ENCODE measurements at regions not wholly inside any gene's neighbourhood (a gene's known extent, or its start where the extent isn't known, plus 50 kb on each side); places are given as distances from the start of the nearest gene placed in this dataset.
"Not testable (repeated sequence)": the region's sequence is repeated elsewhere in the genome, so short reads cannot be mapped to it uniquely, and the experiment has no call there.

DNA sequence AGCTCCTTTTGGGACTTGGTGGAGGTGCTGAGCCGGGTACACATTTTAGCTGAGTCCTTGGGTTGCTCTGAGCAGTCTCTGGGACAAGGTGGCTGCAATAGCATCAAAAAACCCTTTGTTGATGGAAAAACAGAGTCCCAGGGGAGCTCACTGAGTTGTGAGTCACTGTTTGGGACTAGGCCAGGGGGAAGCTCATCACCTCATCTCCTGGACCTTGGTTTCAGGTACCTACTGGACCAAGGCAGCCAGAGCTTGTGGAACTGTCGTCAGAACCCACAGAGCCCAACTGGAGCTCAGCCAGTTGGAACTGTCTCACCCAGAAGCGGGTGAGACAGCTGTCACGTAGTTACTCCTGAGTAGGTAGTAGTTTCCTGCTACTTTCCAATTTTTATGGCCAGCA, 146.7 kb downstream of the HLX start:
- no peak for DNase-seq (ENCODE audit: low read depth)

DNA sequence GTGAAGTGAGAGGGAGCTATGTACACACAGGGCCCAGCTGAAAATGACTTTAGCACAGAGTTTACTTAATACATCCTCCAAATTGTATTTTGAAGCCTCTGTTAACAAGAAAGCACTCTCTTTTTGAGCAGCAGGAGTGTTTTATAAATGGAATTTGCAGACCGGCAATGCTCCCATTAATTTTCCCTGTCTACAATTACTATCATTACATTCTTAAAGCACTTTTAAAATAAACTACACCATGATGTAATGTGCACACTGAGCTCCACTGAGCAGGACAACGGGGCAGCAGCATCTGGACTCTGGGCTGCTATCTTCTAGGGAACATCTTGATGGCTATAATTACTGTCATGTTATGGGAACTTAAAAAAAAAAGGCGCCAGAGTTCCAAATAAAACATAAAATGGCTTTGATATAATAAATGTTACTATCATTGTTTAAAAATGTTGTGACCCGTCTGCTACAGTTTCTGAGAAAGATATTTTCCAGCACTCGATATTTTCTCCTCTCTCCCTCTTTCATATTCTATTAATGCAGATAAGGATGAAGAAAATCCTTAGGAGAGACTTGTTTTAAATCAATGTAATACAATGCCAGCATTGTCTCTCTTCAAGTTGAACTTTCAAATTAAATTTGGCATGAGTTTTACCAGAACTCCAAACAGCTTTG, 150.9 kb downstream of the HLX start:
- no peak for DNase-seq (ENCODE audit: low read depth)

DNA sequence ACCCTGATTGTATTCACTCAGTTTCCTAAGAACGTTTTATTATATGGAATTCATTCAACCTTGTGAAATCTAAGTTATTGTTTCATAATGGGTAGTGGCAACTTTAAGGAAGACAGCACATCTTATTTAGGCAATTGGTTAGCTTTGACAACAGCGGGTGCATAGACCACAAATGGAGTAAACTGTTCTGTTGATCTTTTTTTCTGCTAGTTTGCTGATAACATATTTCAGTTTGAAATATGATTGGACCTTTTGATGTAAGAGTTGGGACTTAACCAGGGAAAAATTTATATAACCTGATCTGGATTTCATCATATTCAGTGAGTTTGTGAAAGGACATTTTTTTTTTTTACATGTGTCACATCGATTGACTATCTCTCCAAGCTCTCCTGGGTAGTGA, 151.7 kb downstream of the HLX start:
- no peak for DNase-seq (ENCODE audit: low read depth)

DNA sequence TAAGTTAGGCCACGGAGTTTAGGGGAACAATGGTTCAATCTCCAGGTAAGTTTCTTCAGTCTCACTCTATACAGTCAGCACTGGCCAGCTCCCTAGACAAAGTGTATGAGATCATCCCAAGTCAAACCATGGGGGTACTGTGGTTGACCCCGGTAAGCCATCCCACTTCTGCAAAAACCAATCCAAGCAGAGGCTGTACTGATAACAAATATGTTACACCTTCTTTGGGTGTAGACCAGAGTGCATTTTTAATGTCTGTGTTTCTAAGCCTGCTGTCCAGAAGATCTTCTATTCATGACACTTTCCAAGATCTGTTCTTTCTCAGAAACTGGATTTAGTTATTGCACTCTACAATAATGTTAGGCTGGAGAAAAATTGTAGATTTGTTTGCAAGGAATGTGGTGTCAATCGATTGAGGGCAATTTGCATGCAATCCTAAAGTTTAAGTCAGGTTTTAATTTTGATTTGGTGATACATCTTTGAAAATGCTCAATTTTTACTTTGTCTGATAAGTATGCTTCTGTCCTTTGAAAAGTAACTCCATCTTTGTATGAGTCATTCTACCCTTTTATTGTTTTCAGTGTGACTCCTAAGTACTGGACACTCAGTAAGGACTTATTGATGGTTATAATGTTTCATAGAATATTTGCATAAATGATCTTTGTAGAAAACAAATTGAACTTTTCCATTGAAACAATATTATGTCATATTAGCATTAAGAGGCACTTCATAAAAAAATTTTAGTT, 152.4 kb downstream of the HLX start:
- no peak for DNase-seq (ENCODE audit: low read depth)

DNA sequence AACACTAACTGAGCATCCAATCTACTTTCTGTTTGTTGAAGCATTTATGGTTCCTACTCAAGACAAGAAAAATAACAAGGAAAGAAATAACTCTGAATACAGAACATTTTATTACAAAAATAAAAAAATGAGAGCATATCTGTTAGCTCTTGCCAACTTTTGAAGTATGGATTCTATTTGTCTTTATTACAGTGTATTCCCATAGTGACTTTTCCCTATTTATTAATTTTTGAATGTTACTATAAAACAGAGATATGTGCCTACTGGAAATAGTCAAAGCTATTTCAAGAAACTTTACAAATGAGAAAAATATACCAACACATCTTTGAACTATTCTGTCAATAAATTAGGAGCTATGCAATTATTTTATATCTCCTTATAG, 153.0 kb downstream of the HLX start:
- DNase-seq (ENCODE audit: low read depth) = no peak

DNA sequence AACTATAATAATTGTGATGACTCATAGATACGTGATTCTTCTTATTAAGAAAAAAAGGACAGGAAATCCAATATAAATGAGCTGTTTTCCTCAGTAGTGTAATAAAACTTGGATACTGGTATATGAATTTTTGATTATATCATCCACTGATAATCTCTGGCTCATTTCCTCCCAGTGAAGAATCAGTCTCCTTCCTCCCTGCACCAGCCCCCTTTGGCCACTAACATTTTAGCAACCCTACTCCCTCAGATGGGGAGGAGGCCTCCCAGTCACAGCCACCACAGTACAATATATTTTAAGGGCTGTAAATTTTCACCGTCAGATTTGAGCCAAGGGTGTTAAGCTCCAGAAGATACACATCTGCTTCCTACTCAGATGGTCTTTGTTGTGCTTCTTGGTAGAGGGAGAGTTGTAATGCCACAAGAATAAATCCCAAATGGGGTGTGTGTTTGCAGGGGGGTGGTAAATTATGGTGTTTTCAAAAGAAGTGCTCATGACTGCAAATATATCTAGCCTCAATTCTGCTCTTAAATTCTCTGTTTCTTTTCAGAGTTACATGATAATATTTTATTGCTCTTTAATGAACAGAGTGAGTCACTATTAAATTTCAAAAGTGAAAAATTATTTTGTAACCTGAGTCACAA, 153.5 kb downstream of the HLX start:
- DNase-seq (ENCODE audit: low read depth) = no peak

DNA sequence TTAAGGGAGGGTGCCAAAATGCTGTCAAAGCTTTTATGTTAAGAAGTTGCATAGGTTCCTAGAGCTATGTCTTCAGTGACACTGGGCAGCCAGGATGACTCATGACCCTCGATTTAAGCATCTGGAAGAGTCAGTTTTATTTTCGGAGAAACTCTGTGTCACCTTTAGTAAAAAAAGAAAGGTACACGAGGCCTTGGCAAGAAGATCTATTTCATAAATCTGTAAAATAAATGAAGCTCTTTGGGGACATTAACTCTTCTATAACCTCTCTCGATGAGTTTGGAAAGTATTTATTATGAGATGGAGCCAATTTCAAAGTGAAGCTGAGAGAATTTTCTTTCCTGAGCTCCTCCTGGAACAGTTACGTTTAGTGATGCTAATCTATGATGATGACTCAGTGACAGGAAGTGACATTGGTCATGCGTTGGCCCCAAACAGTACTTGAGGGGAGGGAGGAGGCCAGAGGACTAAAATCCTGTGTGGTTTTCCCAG, 156.5 kb downstream of the HLX start:
- DNase-seq (ENCODE audit: low read depth) = no peak

DNA sequence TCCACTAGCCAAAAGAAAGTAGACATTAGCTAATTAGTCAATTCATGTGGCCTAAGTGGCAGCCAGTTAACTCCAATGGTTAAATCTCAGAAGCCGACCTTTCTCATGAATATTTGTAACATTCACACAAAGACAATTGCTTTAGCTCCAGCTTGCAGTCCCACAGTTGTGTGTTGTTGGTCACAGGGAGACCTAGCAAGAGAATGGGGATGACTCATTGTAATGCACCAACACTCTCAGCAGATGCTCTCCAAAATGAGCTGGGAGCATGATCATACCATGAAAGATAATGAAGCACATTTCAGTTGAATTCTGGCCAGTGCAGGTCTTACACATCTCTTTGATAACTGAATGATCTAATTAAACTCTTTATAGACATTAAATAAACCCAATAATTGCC, 160.4 kb downstream of the HLX start:
- DNase-seq (ENCODE audit: low read depth) = no peak

DNA sequence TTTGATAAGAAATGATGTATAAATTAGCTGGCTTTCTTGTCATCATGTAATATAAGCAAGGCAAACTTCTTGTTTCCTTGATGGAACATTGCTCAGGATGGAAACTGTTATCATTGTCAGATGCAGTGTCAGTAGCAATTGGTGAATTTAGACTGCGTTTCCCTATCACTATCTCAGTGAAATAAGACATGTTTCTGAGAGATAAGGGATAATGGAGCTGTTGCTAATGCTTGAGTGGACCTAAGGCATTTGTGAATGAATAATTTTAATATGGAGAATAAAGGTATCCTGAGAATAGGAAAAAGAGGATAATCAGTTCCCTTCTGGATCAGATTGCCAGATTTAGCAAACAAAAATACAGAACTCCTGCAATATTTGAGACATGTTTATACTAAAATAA, 160.9 kb downstream of the HLX start:
- no peak for DNase-seq (ENCODE audit: low read depth)

DNA sequence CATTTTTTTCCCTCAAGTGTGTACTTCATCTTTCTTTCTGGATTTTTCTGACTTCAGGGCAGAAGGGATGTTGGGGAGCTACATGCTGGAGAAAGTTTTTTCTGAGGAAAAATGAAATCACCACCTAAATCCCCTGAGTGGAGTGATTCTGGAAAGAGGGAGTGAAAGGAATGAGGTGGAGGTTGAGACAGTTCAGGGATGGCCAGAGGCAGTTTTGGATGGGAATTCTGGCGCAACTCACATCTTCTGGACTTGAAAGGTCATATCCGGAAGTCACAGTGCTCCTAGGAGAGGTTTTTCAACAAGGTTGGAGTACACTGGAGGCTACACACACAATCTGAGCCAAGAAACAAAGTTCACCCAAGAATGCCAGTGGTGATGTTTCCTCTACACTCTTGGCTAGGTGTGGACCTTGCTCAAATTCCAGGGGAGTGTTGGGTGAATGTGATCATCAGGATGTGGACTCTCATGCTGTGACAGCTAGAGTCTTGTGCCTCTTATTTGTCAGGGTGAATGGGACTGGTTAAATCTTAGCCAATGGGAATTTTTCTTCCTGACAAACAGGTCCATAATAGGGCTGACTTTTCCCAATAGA, 161.5 kb downstream of the HLX start:
- DNase-seq (ENCODE audit: low read depth) = no peak

DNA sequence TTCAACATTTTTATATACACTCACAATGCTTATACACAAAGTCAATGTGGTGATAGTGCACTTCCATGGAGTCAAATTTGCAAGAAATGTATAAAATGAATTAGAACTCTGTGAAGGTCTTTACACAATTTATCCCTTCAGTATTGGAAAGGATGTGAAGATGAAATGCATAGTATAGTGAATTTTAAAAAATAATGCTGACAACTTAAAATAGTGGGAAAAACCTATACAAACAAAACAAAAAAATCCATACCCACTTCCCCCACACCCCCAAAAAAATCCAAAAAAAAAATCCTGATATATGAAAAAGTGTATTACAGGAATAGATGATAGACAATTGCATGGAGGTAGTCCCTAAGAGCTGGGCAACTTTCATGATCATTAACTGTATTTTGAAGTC, 165.3 kb downstream of the HLX start:
- no peak for DNase-seq (ENCODE audit: low read depth)

DNA sequence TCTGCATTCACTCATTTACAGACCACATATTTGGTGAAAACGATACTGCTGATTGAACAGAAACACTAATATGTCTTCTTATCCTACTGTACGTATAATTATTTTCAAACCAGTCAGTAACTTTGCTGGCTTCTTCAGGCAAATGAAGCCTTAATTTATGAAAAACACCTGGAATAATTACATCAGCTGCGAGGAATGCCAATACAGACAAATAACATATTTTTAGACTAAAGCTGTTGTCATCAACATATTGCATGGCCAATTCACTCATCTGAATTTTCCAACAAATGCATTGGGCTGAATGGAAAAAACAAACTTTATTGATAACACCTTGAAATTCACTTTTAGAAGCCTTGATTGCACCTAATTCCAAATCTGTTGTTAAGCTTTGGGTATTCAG, 165.9 kb downstream of the HLX start:
- DNase-seq (ENCODE audit: low read depth) = no peak

DNA sequence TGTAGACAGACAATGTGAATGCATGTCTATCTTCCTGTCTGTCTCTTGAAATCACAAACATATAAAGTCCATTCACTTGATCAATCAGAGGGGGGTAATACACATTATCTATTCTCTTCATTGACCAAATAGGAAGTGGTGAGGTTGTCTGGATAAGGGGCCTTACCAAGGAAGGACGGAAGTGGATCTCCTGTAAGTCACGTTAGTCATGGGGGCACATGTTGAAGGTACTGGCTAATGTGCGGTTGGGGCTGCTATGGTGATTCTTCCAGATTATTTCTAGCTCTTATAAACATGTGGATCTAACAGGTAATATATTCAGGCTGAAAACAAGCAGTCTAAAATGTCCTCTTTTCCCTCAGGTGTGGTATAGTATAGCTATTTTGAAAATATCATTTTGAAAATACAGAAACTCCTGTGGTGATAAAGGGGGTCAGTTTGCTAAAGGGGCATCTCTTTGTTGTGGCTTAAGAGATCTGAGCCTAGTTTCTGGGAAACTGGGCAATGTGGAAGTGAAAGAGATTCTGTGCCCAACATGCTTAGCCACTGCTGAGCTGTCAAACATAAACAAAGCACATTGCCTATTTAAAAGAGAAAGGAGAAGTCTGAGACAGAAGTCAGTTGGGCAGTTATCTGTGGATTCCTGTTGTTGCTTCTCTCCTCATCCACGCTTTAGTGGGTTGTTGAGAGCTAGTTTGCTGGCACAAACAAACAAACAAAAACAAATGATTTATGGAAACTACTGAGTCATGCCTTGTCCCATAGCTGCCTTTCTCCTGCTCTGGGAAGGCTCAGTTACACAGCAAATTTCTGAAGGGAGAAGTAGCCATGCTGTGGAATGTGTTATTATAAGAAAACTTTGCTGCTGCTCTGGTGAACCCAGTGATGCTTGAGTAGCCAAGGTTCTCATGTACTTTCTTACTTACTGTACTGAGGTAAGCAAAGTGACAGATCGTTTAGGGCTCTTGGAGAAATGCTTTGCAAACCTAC, 166.9 kb downstream of the HLX start:
- no peak for DNase-seq (ENCODE audit: low read depth)

DNA sequence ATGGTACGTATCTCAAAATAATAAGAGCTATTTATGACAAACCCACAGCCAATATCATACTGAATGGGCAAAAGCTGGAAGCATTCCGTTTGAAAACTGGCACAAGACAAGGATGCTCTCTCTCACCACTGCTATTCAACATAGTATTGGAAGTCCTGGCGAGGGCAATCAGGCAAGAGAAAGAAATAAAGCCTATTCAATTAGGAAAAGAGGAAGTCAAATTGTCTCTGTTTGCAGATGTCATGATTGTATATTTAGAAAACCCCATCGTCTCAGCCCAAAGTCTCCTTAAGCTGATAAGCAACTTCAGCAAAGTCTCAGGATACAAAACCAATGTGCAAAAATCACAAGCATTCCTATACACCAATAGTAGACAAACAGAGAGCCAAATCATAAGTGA, 172.1 kb downstream of the HLX start:
- DNase-seq (ENCODE audit: low read depth) = not testable (repeated sequence)

DNA sequence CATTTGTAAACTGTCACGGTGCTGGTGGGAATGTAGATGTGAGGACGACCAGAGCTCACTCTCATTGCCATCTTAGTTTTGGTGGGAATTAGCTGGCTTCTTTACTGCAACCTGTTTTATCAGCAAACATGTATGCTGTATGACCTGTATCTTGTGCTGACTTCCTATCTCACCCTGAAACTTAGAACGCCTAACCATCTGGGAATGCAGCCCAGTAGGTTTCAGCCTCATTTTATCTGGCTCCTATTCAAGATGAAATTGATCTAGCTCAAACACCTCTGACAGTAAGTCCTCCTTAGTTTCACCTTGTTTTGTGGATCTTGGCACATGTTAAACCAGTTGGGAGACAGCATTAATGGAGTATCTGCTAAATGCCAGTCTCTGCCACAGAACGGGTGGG, 174.6 kb downstream of the HLX start:
- DNase-seq (ENCODE audit: low read depth) = no peak

DNA sequence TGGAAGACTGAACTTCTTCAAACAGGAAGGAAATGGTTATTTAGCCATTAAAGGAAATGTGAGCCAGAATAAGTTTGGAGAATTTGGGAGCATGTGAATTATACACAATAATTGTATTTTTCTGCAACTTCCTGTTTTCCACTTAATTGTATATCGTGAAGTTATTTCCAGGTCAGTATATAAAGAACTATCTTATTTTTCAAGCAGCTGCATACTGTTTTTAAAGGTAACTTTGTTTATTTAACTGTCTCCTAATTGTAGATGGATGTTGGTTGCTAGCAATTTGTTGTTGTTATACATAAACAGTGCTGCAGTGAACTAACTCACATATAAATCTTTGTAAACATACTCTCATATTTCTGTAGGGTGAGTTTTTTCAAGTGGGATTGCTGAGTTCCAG, 180.3 kb downstream of the HLX start:
- no peak for DNase-seq (ENCODE audit: low read depth)

DNA sequence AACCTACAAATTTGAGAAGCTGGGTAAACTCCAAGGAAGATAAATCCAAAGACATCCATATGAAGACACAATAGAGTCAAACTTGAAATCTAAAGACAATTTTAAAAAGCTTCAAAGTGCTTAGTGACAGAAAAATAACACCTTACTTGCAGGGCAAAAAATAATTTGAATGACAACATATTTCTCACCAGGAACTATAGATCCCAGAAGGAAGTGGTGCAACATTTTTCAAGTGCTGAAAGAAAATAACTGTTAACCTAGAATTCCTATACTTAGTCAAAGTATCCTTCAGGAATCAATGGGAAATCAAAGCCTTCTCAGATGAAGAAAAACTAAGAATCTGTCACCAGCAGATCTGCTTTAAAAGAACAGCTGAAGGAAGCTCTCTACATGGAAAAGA, 184.4 kb downstream of the HLX start:
- no peak for DNase-seq (ENCODE audit: low read depth)

DNA sequence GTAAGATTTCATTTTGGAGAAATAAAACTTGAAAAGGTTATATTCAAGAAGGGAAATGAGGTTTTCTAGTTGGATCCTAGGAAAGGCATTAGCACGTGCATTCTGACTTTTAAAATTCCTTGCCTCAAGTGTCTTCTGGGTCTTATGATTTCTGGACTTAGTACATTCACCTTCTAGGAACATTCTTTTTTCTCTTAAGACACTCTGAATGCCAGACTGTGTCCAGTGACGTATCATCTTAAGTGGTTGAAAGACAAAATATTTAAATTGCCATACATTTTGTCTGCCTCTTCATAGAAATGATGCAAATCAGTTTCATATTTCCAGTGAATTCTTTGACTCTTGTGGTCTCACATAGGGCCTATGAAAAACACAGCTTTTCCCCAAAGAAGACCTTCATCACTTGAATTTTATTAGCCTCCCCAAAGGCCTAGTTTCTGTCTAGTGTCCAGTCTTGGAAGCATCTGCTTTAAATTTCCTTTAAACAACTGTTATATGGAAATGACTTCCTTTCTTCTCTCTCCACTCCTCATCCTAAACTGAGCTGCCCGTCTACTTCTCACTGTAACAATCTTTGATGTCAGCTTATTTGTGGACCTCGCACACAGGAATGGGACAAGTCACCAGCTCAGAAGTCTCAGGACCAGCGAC, 187.2 kb downstream of the HLX start:
- no peak for DNase-seq (ENCODE audit: low read depth)

DNA sequence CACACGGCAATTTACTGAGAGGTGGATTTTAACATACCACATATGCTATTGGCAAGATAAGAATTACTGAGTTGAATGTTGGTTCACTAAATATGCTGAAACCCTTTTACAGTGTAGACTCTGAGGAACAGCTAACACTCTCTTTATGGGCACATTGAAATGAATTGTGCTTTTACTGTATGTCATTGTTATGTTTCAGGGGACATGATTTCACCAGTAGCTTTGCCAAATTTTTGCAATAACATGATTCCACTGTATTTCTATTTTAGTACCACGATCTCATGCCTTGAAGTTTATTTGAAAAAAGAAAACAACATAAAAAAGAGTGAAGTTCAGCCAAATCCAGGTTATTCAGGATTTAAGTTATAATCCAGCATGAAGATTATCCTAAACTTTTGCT, 188.5 kb downstream of the HLX start:
- no peak for DNase-seq (ENCODE audit: low read depth)

DNA sequence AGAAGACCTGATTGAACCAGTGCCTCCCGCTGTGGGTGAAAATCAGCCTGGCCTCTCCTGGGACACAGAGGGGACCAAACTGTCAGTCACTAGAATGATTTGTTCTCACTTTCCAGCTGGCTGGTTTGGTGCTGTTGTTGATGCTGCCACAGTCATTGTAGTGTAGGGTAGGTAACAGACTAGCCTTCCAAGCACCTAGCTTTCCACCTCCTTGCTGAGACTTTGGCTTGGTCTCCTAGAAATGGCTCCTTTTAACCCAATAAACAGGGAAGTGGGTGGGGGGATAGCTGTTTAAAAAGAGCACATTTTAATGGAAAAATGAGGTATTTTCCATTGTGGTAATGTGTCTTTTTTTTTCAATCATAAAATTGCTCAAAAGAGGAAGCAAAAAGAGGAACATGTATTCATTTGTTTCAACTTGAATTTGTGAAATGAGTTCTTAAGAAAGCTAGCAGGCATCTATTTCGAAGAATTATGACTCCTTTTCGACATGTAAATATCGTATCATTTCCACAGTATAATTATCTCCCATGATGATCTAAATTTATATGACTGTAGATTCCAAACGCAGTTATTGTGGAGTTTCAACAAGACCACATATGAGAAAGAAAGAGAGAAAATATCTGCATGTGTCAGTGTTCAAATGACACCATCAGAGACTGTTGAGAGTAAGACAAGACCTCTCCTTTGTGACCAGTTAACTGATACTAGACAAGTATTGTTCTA, 190.1 kb downstream of the HLX start:
- no peak for DNase-seq (ENCODE audit: low read depth)

DNA sequence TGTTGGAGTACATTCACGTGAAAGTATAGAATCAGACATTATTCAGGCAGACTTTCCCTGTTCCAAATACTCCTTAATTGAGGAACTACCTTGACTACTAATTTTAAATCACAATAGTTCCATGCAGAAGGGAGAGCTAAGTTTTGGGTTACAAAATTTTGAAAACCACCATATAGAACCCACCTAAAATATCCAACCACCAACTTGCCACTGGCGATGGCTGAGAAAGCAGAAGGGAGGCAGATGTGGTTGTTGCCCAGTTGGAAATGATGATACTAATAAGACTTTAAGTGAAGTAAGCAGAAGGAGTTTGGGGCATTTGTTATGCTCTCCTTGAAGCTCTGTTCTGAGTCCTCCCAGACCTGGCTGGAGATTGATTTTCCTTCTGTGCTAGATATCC, 190.7 kb downstream of the HLX start:
- no peak for DNase-seq (ENCODE audit: low read depth)
